ENCODE measurements at regions not wholly inside any gene's neighbourhood (a gene's known extent, or its start where the extent isn't known, plus 50 kb on each side); places are given as distances from the start of the nearest gene placed in this dataset.

DNA sequence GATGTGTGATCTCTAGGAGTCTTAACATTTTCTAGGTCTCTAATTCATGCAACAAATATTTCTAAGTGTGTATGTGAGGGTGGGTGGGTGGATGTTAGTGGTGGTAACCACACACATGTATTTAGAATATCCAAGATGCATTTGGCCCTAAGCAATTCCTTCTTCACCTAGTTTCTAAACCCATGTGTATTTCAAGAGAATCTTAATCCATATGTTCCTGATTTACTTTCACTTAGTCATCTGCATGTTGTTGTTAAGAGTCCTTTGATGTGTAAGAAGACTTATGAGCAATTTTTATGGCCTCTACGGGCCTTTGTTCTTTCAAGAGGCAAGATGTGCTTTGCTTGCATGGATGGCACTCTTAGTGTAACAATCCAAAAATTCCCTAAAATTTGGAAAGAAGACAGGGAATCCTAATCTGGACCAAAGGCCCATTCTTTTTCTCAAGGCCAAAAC lies 282.6 kb downstream of the SPATA31D1 start:
- TF ChIP-seq POLR2A (IDR thresholded peaks at IDR 0.05) = no peak
- TF ChIP-seq, protein P1, sequence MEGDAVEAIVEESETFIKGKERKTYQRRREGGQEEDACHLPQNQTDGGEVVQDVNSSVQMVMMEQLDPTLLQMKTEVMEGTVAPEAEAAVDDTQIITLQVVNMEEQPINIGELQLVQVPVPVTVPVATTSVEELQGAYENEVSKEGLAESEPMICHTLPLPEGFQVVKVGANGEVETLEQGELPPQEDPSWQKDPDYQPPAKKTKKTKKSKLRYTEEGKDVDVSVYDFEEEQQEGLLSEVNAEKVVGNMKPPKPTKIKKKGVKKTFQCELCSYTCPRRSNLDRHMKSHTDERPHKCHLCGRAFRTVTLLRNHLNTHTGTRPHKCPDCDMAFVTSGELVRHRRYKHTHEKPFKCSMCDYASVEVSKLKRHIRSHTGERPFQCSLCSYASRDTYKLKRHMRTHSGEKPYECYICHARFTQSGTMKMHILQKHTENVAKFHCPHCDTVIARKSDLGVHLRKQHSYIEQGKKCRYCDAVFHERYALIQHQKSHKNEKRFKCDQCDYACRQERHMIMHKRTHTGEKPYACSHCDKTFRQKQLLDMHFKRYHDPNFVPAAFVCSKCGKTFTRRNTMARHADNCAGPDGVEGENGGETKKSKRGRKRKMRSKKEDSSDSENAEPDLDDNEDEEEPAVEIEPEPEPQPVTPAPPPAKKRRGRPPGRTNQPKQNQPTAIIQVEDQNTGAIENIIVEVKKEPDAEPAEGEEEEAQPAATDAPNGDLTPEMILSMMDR (IDR thresholded peaks at IDR 0.05) = no peak
- TF ChIP-seq POLR2AphosphoS5 (IDR thresholded peaks at IDR 0.05) = no peak

All from suprapubic skin (tissue), 4 donors.